NCI-H1694 (cell line): ENCODE measurements at regions not wholly inside any gene's neighbourhood (a gene's known extent, or its start where the extent isn't known, plus 50 kb on each side); places are given as distances from the start of the nearest gene placed in this dataset.

Experiments
- DNase-seq: peaks from one replicate; lab custom pipeline; 2025; lab: John Stamatoyannopoulos, UW

GRCh38 chr22:27474112-27474571 lies 327.4 kb downstream of the MN1 start:
- DNase-seq = no peak

- no peak for DNase-seq
Observed at GRCh38 chr22:27474711-27475547, 326.6 kb downstream of the MN1 start.

GRCh38 chr22:27475548-27475897 lies 326.0 kb downstream of the MN1 start:
- DNase-seq = no peak

- no peak for DNase-seq
Observed at GRCh38 chr22:27476318-27476717, 325.2 kb downstream of the MN1 start.

GRCh38 chr22:27476729-27477128 lies 324.8 kb downstream of the MN1 start:
- DNase-seq = no peak

- no peak for DNase-seq
Observed at GRCh38 chr22:27477171-27477570, 324.4 kb downstream of the MN1 start.

- DNase-seq = no peak
Observed at GRCh38 chr22:27480487-27480886, 321.1 kb downstream of the MN1 start.

- no peak for DNase-seq
Observed at GRCh38 chr22:27482402-27482801, 319.2 kb downstream of the MN1 start.

GRCh38 chr22:27483095-27483785 lies 318.3 kb downstream of the MN1 start:
- no peak for DNase-seq

GRCh38 chr22:27485842-27486241 lies 315.7 kb downstream of the MN1 start:
- DNase-seq = no peak

- DNase-seq = no peak
Observed at GRCh38 chr22:27487600-27488452, 313.7 kb downstream of the MN1 start.

- DNase-seq = no peak
Observed at GRCh38 chr22:27488456-27489177, 312.9 kb downstream of the MN1 start.

- DNase-seq = no peak
Observed at GRCh38 chr22:27489178-27489675, 312.3 kb downstream of the MN1 start.

- no peak for DNase-seq
Observed at GRCh38 chr22:27490080-27490479, 311.5 kb downstream of the MN1 start.

GRCh38 chr22:27491888-27492287 lies 309.7 kb downstream of the MN1 start:
- no peak for DNase-seq

GRCh38 chr22:27492566-27493201 lies 308.9 kb downstream of the MN1 start:
- DNase-seq = no peak

- DNase-seq = no peak
Observed at GRCh38 chr22:27493796-27494195, 307.8 kb downstream of the MN1 start.

GRCh38 chr22:27494785-27495184 lies 306.8 kb downstream of the MN1 start:
- DNase-seq = no peak

- DNase-seq = no peak
Observed at GRCh38 chr22:27495325-27495724, 306.2 kb downstream of the MN1 start.

GRCh38 chr22:27499121-27499520 lies 302.4 kb downstream of the MN1 start:
- no peak for DNase-seq
